NCI-H2227 treated with DMSO at 0.1 percent for 48 hours (cell line): ENCODE measurements at regions not wholly inside any gene's neighbourhood (a gene's known extent, or its start where the extent isn't known, plus 50 kb on each side); places are given as distances from the start of the nearest gene placed in this dataset.
"Not testable (repeated sequence)": the region's sequence is repeated elsewhere in the genome, so short reads cannot be mapped to it uniquely, and the experiment has no call there.

Experiments
- DNase-seq: peaks from one replicate; lab custom pipeline; 2025; lab: John Stamatoyannopoulos, UW

GRCh38 chr3:86794361-86795065 is 196.4 kb downstream of the VGLL3 start:
- DNase-seq, result no peak

GRCh38 chr3:86793786-86794185 is 197.2 kb downstream of the VGLL3 start:
- DNase-seq, result no peak

GRCh38 chr3:86792316-86792715 is 198.6 kb downstream of the VGLL3 start:
- no peak for DNase-seq

- no peak for DNase-seq
Observed at GRCh38 chr3:86790884-86791549, 199.9 kb downstream of the VGLL3 start.

DNA sequence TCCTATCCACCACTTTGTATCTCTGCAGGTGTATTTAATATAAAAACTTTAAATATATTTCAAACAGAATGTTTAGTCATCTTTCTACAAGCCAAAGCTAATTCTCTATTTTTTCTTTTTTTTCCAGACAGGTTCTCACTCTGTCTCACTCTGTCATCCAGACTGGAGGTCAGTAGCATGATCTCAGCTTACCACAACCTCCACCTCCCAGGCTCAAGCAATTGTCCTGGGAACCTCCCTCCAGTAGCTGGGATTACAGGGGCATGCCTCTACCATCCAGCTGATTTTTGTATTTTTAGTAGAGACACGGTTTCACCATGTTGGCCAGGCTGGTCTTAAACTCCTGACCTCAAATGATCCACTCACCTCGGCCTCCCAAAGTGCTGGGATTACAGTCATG is 202.6 kb downstream of the VGLL3 start:
- DNase-seq, result no peak

- DNase-seq, result no peak
Observed at GRCh38 chr3:86787091-86787490, 203.9 kb downstream of the VGLL3 start.

DNA sequence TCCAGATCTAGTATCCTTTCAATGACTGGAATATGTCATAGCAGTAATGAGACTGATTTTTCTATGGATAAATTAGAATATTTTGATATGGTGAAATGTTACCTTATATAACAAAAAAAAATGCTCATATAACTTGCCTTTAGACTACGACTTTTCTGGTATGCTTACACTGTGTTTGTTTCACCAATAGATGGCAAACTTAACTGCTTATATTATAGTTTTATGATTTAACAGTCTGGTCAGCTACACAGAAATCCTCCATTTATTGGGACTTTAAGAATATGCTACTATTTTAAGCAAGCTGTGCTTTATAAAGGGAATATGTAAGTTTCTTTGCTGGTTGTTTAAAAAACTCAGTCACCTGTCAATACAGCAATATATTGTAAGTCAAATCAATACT is 205.6 kb downstream of the VGLL3 start:
- peak; percentile 42 for DNase-seq

GRCh38 chr3:86782866-86783265 is 208.1 kb downstream of the VGLL3 start:
- no peak for DNase-seq

GRCh38 chr3:86782286-86782685 is 208.7 kb downstream of the VGLL3 start:
- DNase-seq, result no peak

- peak; percentile 18 for DNase-seq
Observed at GRCh38 chr3:86774082-86774691, 216.8 kb downstream of the VGLL3 start.

DNA sequence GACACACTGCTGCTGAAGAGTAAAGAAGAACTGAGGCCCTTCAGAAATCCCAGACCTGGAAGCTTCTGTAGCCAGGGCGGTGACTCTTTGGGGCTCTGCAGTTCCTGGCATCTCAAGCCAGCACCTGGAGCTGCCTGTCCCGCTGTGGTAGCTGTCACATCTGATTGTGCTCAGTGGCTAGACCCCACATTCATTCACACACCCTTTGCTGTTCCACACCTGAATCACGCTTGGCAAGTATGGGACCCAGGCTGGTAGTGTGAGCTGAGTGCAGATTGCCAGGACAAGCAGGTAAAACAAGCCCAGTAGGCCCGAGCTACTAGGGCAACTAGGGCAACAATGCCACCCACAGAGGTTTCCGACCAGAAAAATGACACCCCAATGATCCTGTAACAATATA is 218.2 kb downstream of the VGLL3 start:
- no peak for DNase-seq

DNA sequence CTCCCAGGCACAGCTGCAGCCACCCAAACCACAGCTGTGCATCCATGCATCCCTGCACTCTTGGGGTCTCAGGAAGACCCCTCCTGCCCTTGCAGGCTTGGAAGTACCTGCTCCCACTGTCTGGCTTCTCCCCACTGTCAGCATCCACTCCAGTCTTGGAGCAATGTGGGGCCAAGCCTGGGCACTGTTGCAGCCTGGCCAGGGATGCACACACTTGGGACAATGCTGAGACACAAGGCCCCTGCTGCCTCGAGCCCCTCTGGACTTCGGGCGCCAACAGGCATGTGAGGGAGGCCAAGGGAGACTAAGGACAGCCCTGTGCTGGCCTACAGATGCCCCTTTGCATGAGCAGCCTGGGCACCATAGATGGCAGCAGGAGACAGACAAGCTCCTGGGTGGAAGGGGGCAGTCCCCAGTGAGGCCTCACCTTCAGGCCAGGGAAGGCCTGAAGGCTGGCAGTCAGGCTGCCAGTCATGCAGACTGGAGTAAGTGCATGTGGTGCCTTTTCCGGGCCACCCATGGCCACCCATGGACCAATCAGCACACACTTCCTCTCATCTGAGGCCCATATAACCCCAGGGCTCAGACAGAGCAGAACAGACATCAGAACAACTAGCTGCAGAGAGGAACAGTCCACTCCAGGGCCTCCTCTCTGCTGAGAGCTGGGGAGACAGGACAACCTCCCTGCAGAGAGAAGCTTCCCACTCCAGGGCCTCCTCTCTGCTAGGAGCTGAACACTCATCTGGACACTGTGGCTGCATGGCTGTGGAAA is 219.0 kb downstream of the VGLL3 start:
- DNase-seq, result no peak

DNA sequence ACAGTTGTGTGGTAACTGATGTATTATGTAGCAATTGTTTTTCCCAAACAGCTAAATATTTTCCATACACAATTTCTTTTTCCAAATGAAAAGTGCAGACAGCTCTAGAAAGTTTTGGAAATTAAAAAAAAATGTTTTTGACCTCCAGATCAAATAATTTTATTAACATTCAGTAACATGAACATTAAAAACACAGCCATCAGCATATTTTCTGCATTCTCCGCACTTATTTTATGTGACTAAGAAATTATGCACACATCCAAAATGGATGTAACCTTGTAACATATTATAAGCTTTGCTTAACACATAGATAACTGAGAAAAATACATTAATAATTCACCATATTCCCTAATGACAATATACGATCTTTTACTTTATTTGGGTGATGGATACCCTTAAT is 224.6 kb downstream of the VGLL3 start:
- DNase-seq, result no peak

GRCh38 chr3:86757322-86758179 is 233.4 kb downstream of the VGLL3 start:
- not testable (repeated sequence) for DNase-seq

- DNase-seq, result no peak
Observed at GRCh38 chr3:86748015-86748414, 242.9 kb downstream of the VGLL3 start.

GRCh38 chr3:86744051-86744450 is 246.9 kb downstream of the VGLL3 start:
- no peak for DNase-seq

DNA sequence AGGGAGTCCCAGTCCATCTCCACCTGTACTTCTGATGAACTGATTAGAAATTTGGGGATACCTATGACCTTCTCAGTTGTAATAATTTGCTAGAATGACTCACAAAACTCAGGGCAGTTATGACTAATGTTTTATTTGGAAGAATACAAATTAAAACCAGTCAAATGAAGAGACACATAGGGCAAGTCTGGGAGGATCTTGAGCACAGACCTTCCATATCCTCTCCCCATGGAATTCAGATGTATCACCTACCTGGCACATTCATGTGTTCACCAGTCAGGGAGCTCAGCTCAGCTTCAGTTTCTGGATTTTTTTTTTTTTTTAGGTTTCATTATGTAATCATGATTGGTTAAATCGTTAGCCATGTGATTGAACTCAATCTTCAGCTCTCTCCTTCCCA is 247.7 kb downstream of the VGLL3 start:
- DNase-seq, result no peak

GRCh38 chr3:86740751-86741150 is 250.2 kb downstream of the VGLL3 start:
- no peak for DNase-seq

GRCh38 chr3:86739244-86739643 is 251.7 kb downstream of the VGLL3 start:
- no peak for DNase-seq

DNA sequence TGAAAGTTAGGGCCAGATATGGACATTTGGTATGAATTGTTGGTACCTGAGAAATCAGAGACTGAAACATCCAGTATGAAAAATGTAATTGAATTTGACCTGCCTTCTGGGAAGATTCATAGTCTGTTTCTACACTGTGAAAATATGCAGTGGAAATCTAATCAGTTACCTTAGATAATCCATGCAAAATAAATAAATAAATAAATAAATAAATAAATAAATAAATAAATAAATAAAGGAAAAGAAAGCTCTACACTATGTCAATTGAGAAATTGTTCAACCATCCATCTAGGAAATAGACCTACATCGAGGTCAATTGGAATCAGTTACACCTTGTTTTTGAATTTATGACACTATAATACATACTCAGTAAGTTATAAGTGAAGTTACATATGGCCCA is 252.3 kb downstream of the VGLL3 start:
- DNase-seq, result no peak

GRCh38 chr3:86737517-86737916 is 253.4 kb downstream of the VGLL3 start:
- DNase-seq, result no peak

GRCh38 chr3:86733257-86733656 is 257.7 kb downstream of the VGLL3 start:
- no peak for DNase-seq
